ENCODE measurements at regions not wholly inside any gene's neighbourhood (a gene's known extent, or its start where the extent isn't known, plus 50 kb on each side); places are given as distances from the start of the nearest gene placed in this dataset.

DNA sequence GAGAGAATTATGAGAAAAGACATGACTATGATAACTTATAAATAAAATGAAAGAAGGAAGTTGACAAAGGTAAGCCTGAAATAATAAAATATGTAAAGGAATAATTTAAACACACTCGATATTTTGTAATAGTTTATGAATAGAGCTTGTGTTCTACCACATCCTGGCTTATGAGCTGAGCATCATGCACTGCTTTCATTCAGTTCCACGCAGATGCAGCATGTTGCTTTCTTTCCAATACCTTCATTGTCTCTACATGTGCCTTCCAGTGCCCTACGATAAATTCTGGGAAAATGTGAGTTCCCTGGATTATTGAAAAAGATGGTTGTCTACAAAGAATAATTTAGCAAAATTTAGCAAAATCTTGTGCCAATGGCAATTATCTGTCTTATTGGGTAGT is 398.9 kb upstream of the SEMA3C start:
- no peaks in the 10 kb centered on the region for H3K9me3 ChIP-seq (ENCODE audit: insufficient read depth, low read depth, low read length)
- no peaks in the 10 kb centered on the region for H3K79me2 ChIP-seq (ENCODE audit: insufficient read depth, low read length)
- H3K9ac ChIP-seq (ENCODE audit: low read depth, low read length, poor library complexity, severe bottlenecking) = no peak overlapping the region
- no peaks in the 10 kb centered on the region for H3F3A ChIP-seq (ENCODE audit: low read depth)
- TF ChIP-seq EZH2phosphoT487 (IDR thresholded peaks at IDR 0.05; ENCODE audit: borderline replicate concordance) = no peak
- TF ChIP-seq, protein P1, sequence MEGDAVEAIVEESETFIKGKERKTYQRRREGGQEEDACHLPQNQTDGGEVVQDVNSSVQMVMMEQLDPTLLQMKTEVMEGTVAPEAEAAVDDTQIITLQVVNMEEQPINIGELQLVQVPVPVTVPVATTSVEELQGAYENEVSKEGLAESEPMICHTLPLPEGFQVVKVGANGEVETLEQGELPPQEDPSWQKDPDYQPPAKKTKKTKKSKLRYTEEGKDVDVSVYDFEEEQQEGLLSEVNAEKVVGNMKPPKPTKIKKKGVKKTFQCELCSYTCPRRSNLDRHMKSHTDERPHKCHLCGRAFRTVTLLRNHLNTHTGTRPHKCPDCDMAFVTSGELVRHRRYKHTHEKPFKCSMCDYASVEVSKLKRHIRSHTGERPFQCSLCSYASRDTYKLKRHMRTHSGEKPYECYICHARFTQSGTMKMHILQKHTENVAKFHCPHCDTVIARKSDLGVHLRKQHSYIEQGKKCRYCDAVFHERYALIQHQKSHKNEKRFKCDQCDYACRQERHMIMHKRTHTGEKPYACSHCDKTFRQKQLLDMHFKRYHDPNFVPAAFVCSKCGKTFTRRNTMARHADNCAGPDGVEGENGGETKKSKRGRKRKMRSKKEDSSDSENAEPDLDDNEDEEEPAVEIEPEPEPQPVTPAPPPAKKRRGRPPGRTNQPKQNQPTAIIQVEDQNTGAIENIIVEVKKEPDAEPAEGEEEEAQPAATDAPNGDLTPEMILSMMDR (conservative IDR thresholded peaks at IDR 0.05; ENCODE audit: low read length) = no peak
- H3K27me3 ChIP-seq (ENCODE audit: insufficient read depth, low read length, poor library complexity, severe bottlenecking) = no peaks in the 10 kb centered on the region
- no peak overlapping the region for H3K4me2 ChIP-seq (ENCODE audit: low read depth, low read length, poor library complexity, severe bottlenecking)
- no peaks in the 10 kb centered on the region for H3K4me1 ChIP-seq (ENCODE audit: insufficient read depth, low read length, poor library complexity, severe bottlenecking)
- H3K4me3 ChIP-seq (ENCODE audit: low read length, poor library complexity, severe bottlenecking) = no peak overlapping the region
- H3K9me2 ChIP-seq (replicated peaks; ENCODE audit: low read depth, low read length) = no peaks in the 10 kb centered on the region
- H2AFZ ChIP-seq (ENCODE audit: low read length) = no peak overlapping the region
- no peaks in the 10 kb centered on the region for H4K20me1 ChIP-seq (ENCODE audit: insufficient read depth, low read length, poor library complexity, severe bottlenecking)
- H3K36me3 ChIP-seq (ENCODE audit: insufficient read depth, low read length) = no peaks in the 10 kb centered on the region

DNA sequence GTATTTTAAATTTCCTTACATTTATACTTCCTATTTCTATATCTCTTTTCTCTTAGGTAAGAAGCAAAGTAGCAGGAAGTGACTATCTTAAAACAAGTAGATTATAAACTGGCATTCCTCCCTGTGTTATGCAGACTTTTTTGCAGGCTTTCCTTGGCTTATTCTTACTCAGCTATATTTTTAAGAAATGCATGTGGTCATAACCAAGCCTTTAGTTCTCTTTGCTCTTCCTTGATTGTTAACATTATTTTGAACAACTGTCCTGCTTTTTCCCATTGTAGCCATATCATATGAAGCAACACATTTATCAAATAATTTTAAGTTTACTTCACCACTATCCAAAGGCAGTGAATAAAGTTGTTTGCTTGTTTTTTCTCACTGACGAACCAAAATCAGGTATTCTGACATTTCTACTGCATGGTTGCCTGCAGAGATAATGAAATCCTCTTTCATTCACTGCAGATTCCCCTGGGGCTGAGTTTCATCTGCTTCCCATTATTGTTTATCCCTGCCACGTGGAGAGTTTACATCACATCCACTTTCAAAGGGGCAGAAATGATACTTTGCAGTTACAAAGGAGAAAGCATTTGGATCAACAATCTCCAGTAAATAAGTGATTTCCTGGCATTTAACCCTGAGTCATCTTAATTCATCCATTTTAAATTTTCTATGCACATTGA is 389.9 kb upstream of the SEMA3C start:
- Histone ChIP-seq H3K9me2 (replicated peaks; ENCODE audit: low read depth, low read length) (no peaks in the 10 kb centered on the region), H2AFZ (ENCODE audit: low read length) (no peak overlapping the region), H3K4me2 (ENCODE audit: low read depth, low read length, poor library complexity, severe bottlenecking) (no peak overlapping the region), H3K36me3 (ENCODE audit: insufficient read depth, low read length) (no peaks in the 10 kb centered on the region), H3K4me3 (ENCODE audit: low read length, poor library complexity, severe bottlenecking) (no peak overlapping the region), H4K20me1 (ENCODE audit: insufficient read depth, low read length, poor library complexity, severe bottlenecking) (no peaks in the 10 kb centered on the region), H3F3A (ENCODE audit: low read depth) (no peaks in the 10 kb centered on the region), H3K79me2 (ENCODE audit: insufficient read depth, low read length) (no peaks in the 10 kb centered on the region), H3K4me1 (ENCODE audit: insufficient read depth, low read length, poor library complexity, severe bottlenecking) (no peaks in the 10 kb centered on the region), H3K9me3 (ENCODE audit: insufficient read depth, low read depth, low read length) (no peaks in the 10 kb centered on the region), H3K9ac (ENCODE audit: low read depth, low read length, poor library complexity, severe bottlenecking) (no peak overlapping the region), H3K27me3 (ENCODE audit: insufficient read depth, low read length, poor library complexity, severe bottlenecking) (no peaks in the 10 kb centered on the region)
- no peak for TF ChIP-seq EZH2phosphoT487 (IDR thresholded peaks at IDR 0.05; ENCODE audit: borderline replicate concordance)
- TF ChIP-seq, protein P1 (conservative IDR thresholded peaks at IDR 0.05; ENCODE audit: low read length) = no peak

DNA sequence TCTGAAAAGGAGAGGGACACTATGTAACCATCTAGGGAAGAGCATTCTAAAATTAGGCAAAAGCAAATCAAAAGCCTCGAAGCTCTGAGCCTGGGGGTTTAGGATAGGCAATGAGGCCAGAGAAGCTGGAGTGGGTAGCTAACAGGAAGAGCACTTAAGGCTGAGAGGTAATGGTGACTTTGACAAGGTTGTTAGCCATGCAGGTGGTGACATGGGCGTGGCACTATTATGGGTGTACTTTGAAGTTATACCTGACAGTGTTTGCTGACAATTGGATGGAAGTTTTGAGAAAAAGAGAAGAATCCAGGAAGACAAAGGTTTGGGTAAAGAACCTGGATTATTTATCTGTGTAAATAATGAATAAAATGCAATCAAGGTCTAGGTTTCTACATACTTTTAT is 383.0 kb upstream of the SEMA3C start:
- H3K79me2 ChIP-seq (ENCODE audit: insufficient read depth, low read length) = no peaks in the 10 kb centered on the region
- TF ChIP-seq, protein P1 (conservative IDR thresholded peaks at IDR 0.05; ENCODE audit: low read length) = no peak
- TF ChIP-seq EZH2phosphoT487 (IDR thresholded peaks at IDR 0.05; ENCODE audit: borderline replicate concordance) = no peak

More for the DNA sequence above, 383.0 kb upstream of the SEMA3C start:
- Histone ChIP-seq H3K9ac (ENCODE audit: low read depth, low read length, poor library complexity, severe bottlenecking) (no peak overlapping the region), H3K9me3 (ENCODE audit: insufficient read depth, low read depth, low read length) (no peaks in the 10 kb centered on the region), H2AFZ (ENCODE audit: low read length) (no peak overlapping the region), H3K9me2 (replicated peaks; ENCODE audit: low read depth, low read length) (no peaks in the 10 kb centered on the region), H3F3A (ENCODE audit: low read depth) (no peaks in the 10 kb centered on the region), H3K4me3 (ENCODE audit: low read length, poor library complexity, severe bottlenecking) (no peak overlapping the region), H3K4me2 (ENCODE audit: low read depth, low read length, poor library complexity, severe bottlenecking) (no peak overlapping the region), H3K4me1 (ENCODE audit: insufficient read depth, low read length, poor library complexity, severe bottlenecking) (no peaks in the 10 kb centered on the region), H3K36me3 (ENCODE audit: insufficient read depth, low read length) (no peaks in the 10 kb centered on the region), H4K20me1 (ENCODE audit: insufficient read depth, low read length, poor library complexity, severe bottlenecking) (no peaks in the 10 kb centered on the region), H3K27me3 (ENCODE audit: insufficient read depth, low read length, poor library complexity, severe bottlenecking) (no peaks in the 10 kb centered on the region)
